NCI-H510A treated with DMSO at 0.1 percent for 48 hours (cell line): ENCODE measurements at regions not wholly inside any gene's neighbourhood (a gene's known extent, or its start where the extent isn't known, plus 50 kb on each side); places are given as distances from the start of the nearest gene placed in this dataset.

ENCODE experiments used
- DNase-seq: peaks from one replicate; lab custom pipeline; 2025; lab: John Stamatoyannopoulos, UW

GRCh38 chr20:11041396-11041795 lies 367.6 kb upstream of the JAG1 start:
- DNase-seq, result no peak

- no peak for DNase-seq
Observed at GRCh38 chr20:11043001-11043400, 369.2 kb upstream of the JAG1 start.

- no peak for DNase-seq
Observed at GRCh38 chr20:11044561-11044960, 370.8 kb upstream of the JAG1 start.

- no peak for DNase-seq
Observed at GRCh38 chr20:11045412-11046175, 371.8 kb upstream of the JAG1 start.

- DNase-seq, result no peak
Observed at GRCh38 chr20:11047559-11047958, 373.8 kb upstream of the JAG1 start.

- no peak for DNase-seq
Observed at GRCh38 chr20:11048739-11049138, 374.9 kb upstream of the JAG1 start.

GRCh38 chr20:11050350-11050749 lies 376.6 kb upstream of the JAG1 start:
- DNase-seq, result no peak

GRCh38 chr20:11051136-11051535 lies 377.3 kb upstream of the JAG1 start:
- DNase-seq, result no peak

GRCh38 chr20:11053310-11053709 lies 379.5 kb upstream of the JAG1 start:
- DNase-seq, result no peak

GRCh38 chr20:11054266-11054993 lies 380.6 kb upstream of the JAG1 start:
- DNase-seq, result no peak

- no peak for DNase-seq
Observed at GRCh38 chr20:11056414-11056813, 382.6 kb upstream of the JAG1 start.

- no peak for DNase-seq
Observed at GRCh38 chr20:11057624-11058023, 383.8 kb upstream of the JAG1 start.

GRCh38 chr20:11059659-11060058 lies 385.9 kb upstream of the JAG1 start:
- DNase-seq, result no peak

- DNase-seq, result no peak
Observed at GRCh38 chr20:11060423-11061185, 386.8 kb upstream of the JAG1 start.

- no peak for DNase-seq
Observed at GRCh38 chr20:11063444-11063843, 389.6 kb upstream of the JAG1 start.

- DNase-seq, result no peak
Observed at GRCh38 chr20:11064946-11065345, 391.1 kb upstream of the JAG1 start.

- DNase-seq, result no peak
Observed at GRCh38 chr20:11067359-11067758, 393.6 kb upstream of the JAG1 start.

GRCh38 chr20:11072982-11073381 lies 399.2 kb upstream of the JAG1 start:
- no peak for DNase-seq

- DNase-seq, result no peak
Observed at GRCh38 chr20:11076434-11077105, 402.8 kb upstream of the JAG1 start.

- no peak for DNase-seq
Observed at GRCh38 chr20:11077226-11077625, 403.4 kb upstream of the JAG1 start.

- no peak for DNase-seq
Observed at GRCh38 chr20:11080010-11080409, 406.2 kb upstream of the JAG1 start.

GRCh38 chr20:11080781-11081377 lies 407.1 kb upstream of the JAG1 start:
- no peak for DNase-seq
